ENCODE measurements at regions not wholly inside any gene's neighbourhood (a gene's known extent, or its start where the extent isn't known, plus 50 kb on each side); places are given as distances from the start of the nearest gene placed in this dataset.

DNA sequence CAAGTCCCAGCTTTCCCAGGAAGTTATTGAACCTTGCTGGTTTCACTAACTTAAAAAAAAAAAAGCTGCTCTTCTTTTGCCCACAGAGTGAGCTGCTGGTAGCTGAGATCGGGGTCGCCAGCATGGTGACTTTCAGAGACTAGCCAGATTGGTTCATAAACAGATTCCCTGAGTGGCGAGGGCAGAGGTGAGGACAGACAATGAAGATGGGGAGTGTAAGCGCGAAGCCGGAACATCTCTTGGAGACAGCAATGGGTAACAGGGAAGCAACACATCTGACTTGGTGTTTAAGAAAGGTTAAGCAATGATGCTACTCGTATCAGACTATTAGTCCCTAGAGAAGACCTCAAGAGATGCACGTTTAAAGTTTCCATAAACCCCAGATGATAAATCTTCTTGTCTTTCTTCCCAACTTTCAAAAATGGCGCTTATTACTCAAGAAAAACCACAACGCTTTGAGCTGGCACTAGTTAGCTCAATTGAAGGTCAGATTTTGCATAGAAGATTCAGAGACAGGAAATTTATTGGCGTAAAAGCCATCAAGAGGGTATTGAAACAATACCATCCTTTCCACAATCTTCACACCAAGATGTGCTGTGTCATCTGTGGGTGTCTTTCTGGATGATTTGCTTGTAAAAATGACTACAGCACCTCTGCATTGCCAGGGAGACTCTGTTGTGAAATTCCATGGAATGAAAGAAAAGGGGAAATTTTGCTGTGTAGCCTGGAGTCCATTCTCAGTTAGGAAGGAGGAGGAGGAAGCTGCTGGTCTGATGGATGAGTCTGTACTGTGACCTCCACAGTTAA, 193.1 kb upstream of the CXCR4 start:
- peaks cover 2% of the 10 kb centered on the region for H3K27me3 Mint-ChIP-seq (ENCODE audit: unreplicated experiment)
- no peaks in the 10 kb centered on the region for H3K9me3 Mint-ChIP-seq (ENCODE audit: unreplicated experiment)
- H3K27ac Mint-ChIP-seq (ENCODE audit: unreplicated experiment): no peak overlapping the region
- no peak for DNase-seq (ENCODE audit: low spot score)
- H3K36me3 Mint-ChIP-seq (ENCODE audit: low read depth, unreplicated experiment): no peaks in the 10 kb centered on the region
- no peak overlapping the region for H3K4me3 Mint-ChIP-seq (ENCODE audit: unreplicated experiment)
- peaks cover 5% of the 10 kb centered on the region for H3K4me1 Mint-ChIP-seq (ENCODE audit: unreplicated experiment)
- TF ChIP-seq, protein P1, sequence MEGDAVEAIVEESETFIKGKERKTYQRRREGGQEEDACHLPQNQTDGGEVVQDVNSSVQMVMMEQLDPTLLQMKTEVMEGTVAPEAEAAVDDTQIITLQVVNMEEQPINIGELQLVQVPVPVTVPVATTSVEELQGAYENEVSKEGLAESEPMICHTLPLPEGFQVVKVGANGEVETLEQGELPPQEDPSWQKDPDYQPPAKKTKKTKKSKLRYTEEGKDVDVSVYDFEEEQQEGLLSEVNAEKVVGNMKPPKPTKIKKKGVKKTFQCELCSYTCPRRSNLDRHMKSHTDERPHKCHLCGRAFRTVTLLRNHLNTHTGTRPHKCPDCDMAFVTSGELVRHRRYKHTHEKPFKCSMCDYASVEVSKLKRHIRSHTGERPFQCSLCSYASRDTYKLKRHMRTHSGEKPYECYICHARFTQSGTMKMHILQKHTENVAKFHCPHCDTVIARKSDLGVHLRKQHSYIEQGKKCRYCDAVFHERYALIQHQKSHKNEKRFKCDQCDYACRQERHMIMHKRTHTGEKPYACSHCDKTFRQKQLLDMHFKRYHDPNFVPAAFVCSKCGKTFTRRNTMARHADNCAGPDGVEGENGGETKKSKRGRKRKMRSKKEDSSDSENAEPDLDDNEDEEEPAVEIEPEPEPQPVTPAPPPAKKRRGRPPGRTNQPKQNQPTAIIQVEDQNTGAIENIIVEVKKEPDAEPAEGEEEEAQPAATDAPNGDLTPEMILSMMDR (IDR thresholded peaks at IDR 0.05; ENCODE audit: unreplicated experiment): no peak

- Mint-ChIP-seq H3K36me3 (ENCODE audit: low read depth, unreplicated experiment) (no peaks in the 10 kb centered on the region), H3K27ac (ENCODE audit: unreplicated experiment) (no peak overlapping the region), H3K4me3 (ENCODE audit: unreplicated experiment) (no peak overlapping the region), H3K9me3 (ENCODE audit: unreplicated experiment) (no peaks in the 10 kb centered on the region), H3K27me3 (ENCODE audit: unreplicated experiment) (peaks cover 2% of the 10 kb centered on the region), H3K4me1 (ENCODE audit: unreplicated experiment) (peaks cover 2% of the 10 kb centered on the region)
- DNase-seq (ENCODE audit: low spot score): no peak
- TF ChIP-seq, protein P1 (IDR thresholded peaks at IDR 0.05; ENCODE audit: unreplicated experiment): no peak
Measured at GRCh38 chr2:136310005-136310495, 192.1 kb upstream of the CXCR4 start.

DNA sequence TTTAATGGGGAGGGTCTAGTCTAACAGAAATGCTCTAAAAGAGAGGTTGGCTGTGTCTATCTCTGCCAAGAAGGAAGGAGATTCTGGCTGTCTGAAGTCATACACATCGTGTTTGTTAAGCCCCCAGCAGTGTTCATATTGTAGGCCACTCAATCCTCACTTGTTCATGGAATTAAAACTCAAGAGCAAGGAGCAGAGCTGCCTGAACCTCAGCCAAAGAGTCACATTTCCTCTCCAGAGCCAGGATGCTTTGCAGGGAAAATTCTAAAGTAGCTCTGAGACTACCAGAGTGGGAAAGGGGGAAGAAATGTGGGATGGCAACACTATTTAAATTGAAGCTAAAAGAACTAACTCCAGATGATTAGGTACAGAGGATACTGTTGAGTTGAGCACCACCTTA, 190.7 kb upstream of the CXCR4 start:
- H3K27ac Mint-ChIP-seq (ENCODE audit: unreplicated experiment): no peak overlapping the region
- DNase-seq (ENCODE audit: low spot score): no peak
- no peaks in the 10 kb centered on the region for H3K36me3 Mint-ChIP-seq (ENCODE audit: low read depth, unreplicated experiment)
- peaks cover 6% of the 10 kb centered on the region for H3K4me1 Mint-ChIP-seq (ENCODE audit: unreplicated experiment)
- TF ChIP-seq, protein P1 (IDR thresholded peaks at IDR 0.05; ENCODE audit: unreplicated experiment): no peak
- H3K4me3 Mint-ChIP-seq (ENCODE audit: unreplicated experiment): no peak overlapping the region
- H3K9me3 Mint-ChIP-seq (ENCODE audit: unreplicated experiment): no peaks in the 10 kb centered on the region
- peaks cover 2% of the 10 kb centered on the region for H3K27me3 Mint-ChIP-seq (ENCODE audit: unreplicated experiment)

- DNase-seq (ENCODE audit: low spot score): no peak
- Mint-ChIP-seq H3K36me3 (ENCODE audit: low read depth, unreplicated experiment) (no peaks in the 10 kb centered on the region), H3K4me1 (ENCODE audit: unreplicated experiment) (peaks cover 10% of the 10 kb centered on the region), H3K27ac (ENCODE audit: unreplicated experiment) (no peak overlapping the region), H3K9me3 (ENCODE audit: unreplicated experiment) (no peaks in the 10 kb centered on the region), H3K27me3 (ENCODE audit: unreplicated experiment) (peaks cover 2% of the 10 kb centered on the region), H3K4me3 (ENCODE audit: unreplicated experiment) (no peak overlapping the region)
- TF ChIP-seq, protein P1 (IDR thresholded peaks at IDR 0.05; ENCODE audit: unreplicated experiment): no peak
Measured at GRCh38 chr2:136306836-136307235, 188.9 kb upstream of the CXCR4 start.

GRCh38 chr2:136305517-136306192, 187.7 kb upstream of the CXCR4 start:
- DNase-seq (ENCODE audit: low spot score): no peak
- peaks cover 19% of the 10 kb centered on the region for H3K4me1 Mint-ChIP-seq (ENCODE audit: unreplicated experiment)
- no peaks in the 10 kb centered on the region for H3K9me3 Mint-ChIP-seq (ENCODE audit: unreplicated experiment)
- no peaks in the 10 kb centered on the region for H3K36me3 Mint-ChIP-seq (ENCODE audit: low read depth, unreplicated experiment)
- H3K4me3 Mint-ChIP-seq (ENCODE audit: unreplicated experiment): no peak overlapping the region
- H3K27me3 Mint-ChIP-seq (ENCODE audit: unreplicated experiment): peaks cover 2% of the 10 kb centered on the region
- no peak overlapping the region for H3K27ac Mint-ChIP-seq (ENCODE audit: unreplicated experiment)
- TF ChIP-seq, protein P1 (IDR thresholded peaks at IDR 0.05; ENCODE audit: unreplicated experiment): no peak

Measured in endothelial cell (in vitro differentiated cells).